GM12891 (cell line): ENCODE measurements at regions not wholly inside any gene's neighbourhood (a gene's known extent, or its start where the extent isn't known, plus 50 kb on each side); places are given as distances from the start of the nearest gene placed in this dataset.

Experiments
- PAX5 ChIP-seq: IDR thresholded peaks from 2 replicates; pipeline ENCODE4 v1.6.1; 2011; ENCODE audit warnings: low read length, moderate library complexity, mild to moderate bottlenecking; ENCODE audit not compliant: insufficient read depth, severe bottlenecking
- POLR2A ChIP-seq: IDR thresholded peaks from 2 replicates; pipeline ENCODE4 v1.6.1; 2011; ENCODE audit warnings: low read depth, low read length, control low read depth
- POLR2AphosphoS5 ChIP-seq: IDR thresholded peaks from 2 replicates; pipeline ENCODE4 v1.6.1; 2011; ENCODE audit warnings: low read depth, low read length, control low read depth
- POU2F2 ChIP-seq: IDR thresholded peaks from 2 replicates; pipeline ENCODE4 v1.6.1; 2011; ENCODE audit warnings: low read depth, mild to moderate bottlenecking, control low read depth, low read length, moderate library complexity
- SPI1 ChIP-seq: IDR thresholded peaks from 2 replicates; pipeline ENCODE4 v1.6.1; 2011; ENCODE audit warnings: low read depth, low read length, control low read depth
- TAF1 ChIP-seq: IDR thresholded peaks from 2 replicates; pipeline ENCODE4 v1.6.1; 2011; ENCODE audit warnings: low read depth, low read length, control low read depth

GRCh38 chr2:236344446-236344845 is 80.2 kb upstream of the ASB18 start:
- TF ChIP-seq POLR2AphosphoS5: no peak
- no peak for TF ChIP-seq POLR2A
- TF ChIP-seq SPI1: no peak
- TF ChIP-seq TAF1: no peak
- TF ChIP-seq POU2F2: no peak
- no peak for TF ChIP-seq PAX5
